ENCODE measurements at regions not wholly inside any gene's neighbourhood (a gene's known extent, or its start where the extent isn't known, plus 50 kb on each side); places are given as distances from the start of the nearest gene placed in this dataset.

DNA sequence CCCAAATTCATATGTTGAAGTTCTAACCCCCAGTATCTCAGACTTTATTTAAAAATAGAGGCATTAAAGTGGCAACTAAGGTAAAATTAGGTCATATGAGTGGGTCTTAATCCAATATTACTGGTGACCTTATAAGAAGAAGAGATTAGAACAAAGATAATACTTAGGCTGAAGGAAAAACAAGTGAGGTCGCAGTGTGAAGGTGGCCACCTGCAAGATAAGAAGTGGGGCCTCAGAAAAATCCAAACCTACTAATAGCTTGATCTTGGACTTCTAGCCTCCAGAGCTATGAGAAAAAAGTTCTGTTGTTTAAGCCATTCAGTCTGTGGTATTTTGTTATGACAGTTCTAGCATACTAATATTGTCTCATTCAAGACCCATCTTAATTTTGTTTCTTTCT is 159.9 kb upstream of the PEX5L start:
- TF ChIP-seq, protein P1, sequence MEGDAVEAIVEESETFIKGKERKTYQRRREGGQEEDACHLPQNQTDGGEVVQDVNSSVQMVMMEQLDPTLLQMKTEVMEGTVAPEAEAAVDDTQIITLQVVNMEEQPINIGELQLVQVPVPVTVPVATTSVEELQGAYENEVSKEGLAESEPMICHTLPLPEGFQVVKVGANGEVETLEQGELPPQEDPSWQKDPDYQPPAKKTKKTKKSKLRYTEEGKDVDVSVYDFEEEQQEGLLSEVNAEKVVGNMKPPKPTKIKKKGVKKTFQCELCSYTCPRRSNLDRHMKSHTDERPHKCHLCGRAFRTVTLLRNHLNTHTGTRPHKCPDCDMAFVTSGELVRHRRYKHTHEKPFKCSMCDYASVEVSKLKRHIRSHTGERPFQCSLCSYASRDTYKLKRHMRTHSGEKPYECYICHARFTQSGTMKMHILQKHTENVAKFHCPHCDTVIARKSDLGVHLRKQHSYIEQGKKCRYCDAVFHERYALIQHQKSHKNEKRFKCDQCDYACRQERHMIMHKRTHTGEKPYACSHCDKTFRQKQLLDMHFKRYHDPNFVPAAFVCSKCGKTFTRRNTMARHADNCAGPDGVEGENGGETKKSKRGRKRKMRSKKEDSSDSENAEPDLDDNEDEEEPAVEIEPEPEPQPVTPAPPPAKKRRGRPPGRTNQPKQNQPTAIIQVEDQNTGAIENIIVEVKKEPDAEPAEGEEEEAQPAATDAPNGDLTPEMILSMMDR (CRISPR knock-in tag; IDR thresholded peaks at IDR 0.05), result no peak
- TF ChIP-seq CREM (IDR thresholded peaks at IDR 0.05) (no peak), CREM (CRISPR knock-in tag; IDR thresholded peaks at IDR 0.05) (no peak), PHF20 (CRISPR knock-in tag; IDR thresholded peaks at IDR 0.05) (no peak), ZNF121 (CRISPR knock-in tag; IDR thresholded peaks at IDR 0.05) (no peak), POLR2A (IDR thresholded peaks at IDR 0.05; ENCODE audit: insufficient read depth in 1 of 2, low read depth in 2 of 2, low read length in 2 of 2) (no peak), HES4 (CRISPR knock-in tag; IDR thresholded peaks at IDR 0.05; ENCODE audit: borderline replicate concordance) (no peak), TCF7L2 (IDR thresholded peaks at IDR 0.05; ENCODE audit: low read depth, low read length) (no peak), KLF6 (CRISPR knock-in tag; IDR thresholded peaks at IDR 0.05) (no peak), ZSCAN12 (CRISPR knock-in tag; IDR thresholded peaks at IDR 0.05) (no peak)
- TF ChIP-seq, protein P2, sequence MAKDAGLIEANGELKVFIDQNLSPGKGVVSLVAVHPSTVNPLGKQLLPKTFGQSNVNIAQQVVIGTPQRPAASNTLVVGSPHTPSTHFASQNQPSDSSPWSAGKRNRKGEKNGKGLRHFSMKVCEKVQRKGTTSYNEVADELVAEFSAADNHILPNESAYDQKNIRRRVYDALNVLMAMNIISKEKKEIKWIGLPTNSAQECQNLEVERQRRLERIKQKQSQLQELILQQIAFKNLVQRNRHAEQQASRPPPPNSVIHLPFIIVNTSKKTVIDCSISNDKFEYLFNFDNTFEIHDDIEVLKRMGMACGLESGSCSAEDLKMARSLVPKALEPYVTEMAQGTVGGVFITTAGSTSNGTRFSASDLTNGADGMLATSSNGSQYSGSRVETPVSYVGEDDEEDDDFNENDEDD (CRISPR knock-in tag; IDR thresholded peaks at IDR 0.05; ENCODE audit: borderline replicate concordance), result no peak
